ENCODE measurements at regions not wholly inside any gene's neighbourhood (a gene's known extent, or its start where the extent isn't known, plus 50 kb on each side); places are given as distances from the start of the nearest gene placed in this dataset.

- DNase-seq = peak; percentile 82
Observed at GRCh38 chr2:177314722-177315264, 50.3 kb upstream of the NFE2L2 start.

DNA sequence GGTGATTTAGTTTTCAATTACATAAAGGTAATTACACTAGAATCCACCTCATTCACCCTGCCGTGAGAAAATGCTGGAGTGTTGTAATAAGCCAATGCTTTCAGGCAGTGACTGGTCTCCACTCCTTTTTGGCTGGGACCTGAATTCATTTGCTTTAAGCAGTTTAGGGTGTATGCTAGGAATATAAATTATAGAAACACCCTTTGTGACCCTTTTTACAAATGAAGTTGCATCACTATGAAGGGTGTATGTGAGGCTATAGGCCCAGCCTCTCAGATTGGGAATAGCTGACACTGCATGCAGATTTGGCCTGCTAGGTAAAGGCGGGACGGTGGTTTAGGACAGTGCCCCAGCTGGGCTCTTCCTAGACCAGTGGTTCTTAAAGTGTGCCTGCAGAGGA lies 50.8 kb upstream of the NFE2L2 start:
- peak; percentile 48 for DNase-seq

DNA sequence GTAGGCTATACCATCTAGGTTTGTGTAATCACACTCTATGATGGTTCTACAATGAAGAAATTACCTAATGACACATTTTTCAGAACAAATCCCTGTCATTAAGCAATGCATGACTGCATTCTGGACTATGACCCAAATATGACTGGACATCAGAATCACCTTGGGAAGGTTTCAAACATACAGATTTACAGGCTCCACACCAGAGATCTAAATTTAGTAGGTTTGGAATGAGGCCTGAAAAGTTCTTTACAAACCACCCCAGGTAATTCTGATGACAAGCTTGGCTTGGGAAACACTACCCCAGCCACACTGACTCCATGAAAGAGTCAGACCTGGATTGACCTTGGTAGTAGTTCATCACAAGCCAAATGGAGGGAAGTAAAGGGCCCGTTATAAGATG lies 52.2 kb upstream of the NFE2L2 start:
- DNase-seq = no peak

DNA sequence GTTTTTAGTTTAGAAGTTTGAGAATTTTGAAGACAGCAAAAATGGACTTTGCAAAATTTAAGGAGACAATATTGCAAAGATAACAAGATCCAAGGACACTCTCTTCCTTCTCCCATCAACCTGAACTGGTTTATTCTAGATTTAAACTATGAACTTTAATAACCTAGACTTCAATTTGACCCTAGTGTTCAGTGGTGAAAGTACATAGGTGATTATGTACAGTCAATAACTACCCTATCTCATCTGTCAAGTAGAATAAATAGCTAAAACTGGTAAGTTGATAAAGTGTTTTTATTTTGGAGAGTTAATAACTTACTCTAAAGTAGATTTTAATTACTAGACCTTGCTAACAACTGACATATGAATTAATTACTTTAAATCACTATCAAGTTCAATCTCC lies 52.9 kb upstream of the NFE2L2 start:
- no peak for DNase-seq

- DNase-seq = no peak
Observed at GRCh38 chr2:177317857-177318256, 53.3 kb upstream of the NFE2L2 start.

DNA sequence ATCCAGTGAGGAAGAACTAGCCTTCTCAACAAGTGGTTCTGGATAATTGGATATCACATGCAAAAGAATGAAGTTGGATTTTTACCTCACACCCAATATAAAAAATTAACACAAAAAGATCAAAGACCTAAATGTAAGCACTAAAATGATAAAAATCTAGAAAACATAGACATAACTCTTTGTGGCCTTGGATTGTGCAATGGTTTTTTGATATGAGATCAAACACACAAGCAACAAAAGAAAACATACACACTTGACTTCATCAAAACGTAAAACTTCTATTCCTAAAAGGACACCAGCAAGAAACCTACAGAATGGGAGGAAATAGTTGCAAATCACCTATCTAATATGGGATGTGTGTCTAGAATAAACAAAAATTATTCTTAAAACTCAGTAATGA lies 54.1 kb upstream of the NFE2L2 start:
- DNase-seq = no peak

DNA sequence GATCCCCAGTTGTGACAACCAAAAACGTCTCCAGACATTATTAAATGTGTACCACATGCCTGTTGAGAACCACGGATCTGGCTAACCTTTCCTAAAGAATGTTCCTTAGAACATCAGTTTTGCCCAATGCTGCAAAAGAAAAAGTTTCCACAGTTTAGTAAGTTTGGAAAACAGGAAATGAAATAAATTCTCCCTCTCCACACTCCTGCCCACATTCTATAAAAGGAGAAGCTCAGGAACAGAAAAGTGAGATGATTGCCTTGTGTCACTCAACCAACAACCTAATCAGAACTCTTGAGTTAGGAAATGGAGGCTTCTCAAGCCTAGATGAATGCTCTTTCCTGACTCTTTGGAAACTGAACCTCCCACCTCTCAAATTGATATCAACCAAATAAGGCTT lies 56.1 kb upstream of the NFE2L2 start:
- no peak for DNase-seq

DNA sequence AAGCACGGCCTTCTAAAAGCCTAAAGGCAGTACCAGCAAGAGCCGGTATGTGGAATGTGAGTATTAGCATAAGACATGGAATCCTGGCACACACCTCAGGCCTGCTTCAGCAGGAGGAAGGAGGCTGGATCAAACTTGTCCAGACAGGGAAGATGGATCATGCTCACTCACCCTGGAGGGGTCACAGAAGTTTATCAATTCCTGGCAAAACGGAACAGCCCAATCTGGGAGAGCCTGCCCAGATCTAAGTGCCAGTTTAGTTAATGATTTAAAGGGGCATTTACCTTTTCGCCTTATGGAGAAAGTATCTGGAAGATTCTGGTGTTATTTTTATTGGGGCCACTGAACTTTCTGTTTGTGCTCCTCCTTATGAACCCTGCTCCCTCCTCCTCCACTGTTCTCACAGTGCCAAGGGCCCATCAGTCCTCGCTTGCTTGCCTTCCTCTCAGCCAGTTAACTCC lies 58.3 kb upstream of the NFE2L2 start:
- DNase-seq = no peak

- DNase-seq = no peak
Observed at GRCh38 chr2:177324797-177325196, 60.3 kb upstream of the NFE2L2 start.

DNA sequence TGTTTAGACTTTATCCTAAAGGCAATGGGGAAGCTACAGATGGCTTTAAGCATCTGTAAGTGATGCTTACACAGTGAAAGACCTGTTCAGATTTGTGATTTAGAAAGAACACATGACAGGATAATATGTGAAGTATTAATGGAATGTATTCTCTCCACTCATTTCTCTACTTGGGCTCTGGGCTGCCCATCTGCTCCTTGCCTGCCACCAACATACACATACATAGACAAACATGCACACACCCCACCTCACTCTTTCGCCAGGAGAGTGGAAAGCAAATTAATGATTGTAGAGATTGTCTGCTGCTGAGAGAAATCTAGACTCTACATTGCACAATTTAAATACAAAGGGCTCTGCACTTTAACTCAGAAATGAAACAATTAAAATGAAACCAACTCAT lies 61.0 kb upstream of the NFE2L2 start:
- DNase-seq = no peak

DNA sequence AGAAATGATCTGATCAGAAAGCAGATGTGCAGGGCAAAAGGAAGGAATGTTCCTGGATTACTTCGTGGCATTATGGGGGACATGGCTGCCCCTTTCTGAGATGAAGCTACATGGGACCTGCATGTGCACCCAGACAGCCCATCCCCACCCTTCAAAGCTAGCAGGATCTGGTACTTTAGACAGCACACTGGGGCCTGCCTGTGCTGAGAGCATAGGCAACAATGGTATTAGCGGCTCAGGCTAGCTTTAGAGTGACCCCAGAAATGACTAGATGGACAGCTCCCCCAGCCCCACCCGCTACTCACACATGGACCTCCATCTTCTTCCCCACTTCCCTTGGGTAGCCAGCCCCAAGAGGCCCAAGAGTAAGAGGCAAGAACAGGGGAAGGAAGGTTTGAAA lies 61.5 kb upstream of the NFE2L2 start:
- DNase-seq = no peak

DNA sequence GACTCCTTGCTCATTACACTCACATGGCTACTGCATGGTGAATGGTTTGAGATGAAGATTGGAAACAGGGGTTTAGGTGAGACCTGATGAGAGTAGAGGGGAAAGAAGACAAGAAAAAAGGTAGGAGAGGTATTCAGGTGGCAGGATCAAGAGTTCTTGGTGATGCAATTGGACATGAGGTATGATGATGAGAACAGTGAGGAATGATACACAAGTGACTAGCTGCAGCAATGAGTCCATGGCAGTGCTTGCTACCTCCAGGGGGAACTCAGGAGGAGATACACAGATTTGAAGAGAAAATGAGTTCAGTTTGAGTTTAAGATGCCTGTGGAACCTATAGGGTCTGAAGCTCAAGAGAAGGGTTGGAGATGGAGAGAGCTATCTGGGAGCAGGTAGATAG lies 62.1 kb upstream of the NFE2L2 start:
- DNase-seq = no peak

DNA sequence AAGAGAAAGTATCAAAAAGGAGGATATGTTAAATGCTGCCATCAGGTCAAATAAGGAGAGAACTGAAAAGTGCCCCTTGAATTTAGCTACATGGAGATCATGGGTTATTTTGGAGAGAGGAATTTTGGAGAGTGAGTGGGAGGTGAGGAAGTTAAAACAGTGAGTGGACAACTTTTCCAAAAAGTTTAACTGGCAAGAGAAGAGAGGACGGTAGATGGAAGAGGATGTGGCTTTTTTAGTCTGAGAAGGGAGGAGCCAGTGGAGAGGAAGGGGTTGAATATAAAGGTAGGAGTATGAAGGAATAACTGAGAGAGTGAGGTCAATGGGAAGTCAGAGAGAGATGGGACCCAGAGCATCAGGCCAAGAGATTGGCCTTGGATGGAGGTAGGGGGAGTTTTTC lies 62.5 kb upstream of the NFE2L2 start:
- no peak for DNase-seq

DNA sequence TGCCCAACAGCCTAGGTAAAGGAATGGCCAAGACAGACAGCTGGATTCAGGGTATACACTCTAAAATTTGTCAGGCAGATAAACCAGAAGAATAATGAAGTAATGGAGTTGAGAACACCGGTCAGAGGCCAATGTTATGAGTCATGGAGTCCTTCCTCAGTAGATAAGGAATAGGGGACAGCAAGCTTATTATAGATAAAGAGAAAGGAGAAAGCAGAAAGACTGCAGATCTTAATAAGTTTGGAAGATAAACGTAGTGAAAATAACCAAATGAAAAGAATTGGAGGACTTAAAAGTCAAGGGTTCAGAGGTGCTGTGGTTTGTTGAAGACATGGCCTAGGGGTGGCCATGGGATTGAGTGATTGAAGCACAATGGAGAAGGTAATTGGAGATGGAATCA lies 63.5 kb upstream of the NFE2L2 start:
- no peak for DNase-seq

GRCh38 chr2:177329064-177329463 lies 63.5 kb upstream of the AGPS start:
- no peak for DNase-seq

GRCh38 chr2:177331466-177331997 lies 61.0 kb upstream of the AGPS start:
- DNase-seq = no peak

DNA sequence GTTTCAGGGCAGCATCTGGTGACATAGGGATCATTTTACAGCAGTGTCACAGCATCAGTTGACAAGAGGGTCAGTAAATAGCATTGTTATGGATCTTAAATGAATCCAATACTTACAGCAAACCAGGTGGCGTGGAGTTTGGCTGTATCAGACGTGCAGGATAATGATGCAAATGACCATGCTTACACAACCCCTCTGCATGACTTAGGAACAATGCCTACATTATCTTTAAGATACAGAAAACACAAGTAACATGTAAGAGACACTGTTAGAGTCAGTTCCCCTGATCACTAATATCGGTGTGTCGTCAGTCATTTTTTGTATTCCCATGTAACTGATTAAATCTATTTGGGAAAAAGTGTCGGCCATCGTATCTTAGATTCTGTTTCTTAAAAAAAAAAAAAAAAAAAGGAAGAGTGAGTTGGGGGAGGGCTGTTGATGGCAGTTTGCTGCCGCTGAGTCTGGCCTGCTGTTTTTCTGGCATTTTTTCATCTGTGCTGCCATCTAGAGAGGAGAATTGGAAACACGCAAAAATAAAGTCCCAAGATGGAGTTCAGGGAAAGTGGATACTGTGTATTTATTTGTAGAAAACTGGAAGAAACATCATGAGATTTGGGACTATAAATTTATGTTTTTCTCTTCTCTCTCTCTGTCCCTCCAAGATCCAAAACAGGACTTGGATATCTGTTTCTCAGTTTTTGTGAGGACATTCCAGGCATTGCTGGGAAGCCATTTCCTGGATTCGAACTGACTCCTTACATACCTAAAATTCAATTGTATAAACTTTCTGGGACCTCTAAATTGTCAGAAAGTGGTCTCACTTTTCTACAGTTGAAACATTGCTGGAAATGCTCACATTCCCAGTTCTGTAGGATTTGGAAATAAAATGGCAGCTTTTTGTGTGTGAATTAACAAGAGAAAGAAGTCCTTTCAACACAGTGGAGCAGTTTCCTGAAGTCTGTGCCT lies 60.3 kb upstream of the AGPS start:
- peak; percentile 53 for DNase-seq

DNA sequence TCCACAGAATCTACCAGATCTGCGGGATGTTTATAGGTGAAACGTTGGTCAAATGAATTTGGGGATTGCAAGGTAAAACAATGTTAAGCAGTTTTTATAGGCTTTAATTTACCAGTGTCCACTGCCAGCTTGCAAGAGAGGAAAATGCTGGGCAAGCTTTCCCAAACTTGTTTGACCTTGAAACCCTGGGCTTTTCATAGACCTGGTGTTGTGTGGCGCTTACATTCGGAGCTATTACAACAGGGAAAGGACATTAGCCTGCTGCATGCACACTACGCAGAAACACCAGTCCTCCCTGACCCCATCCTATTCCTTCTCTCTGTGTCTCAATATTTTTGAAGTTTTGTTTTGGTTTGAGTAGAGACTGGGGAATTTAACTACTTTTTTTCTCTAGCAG lies 59.6 kb upstream of the AGPS start:
- DNase-seq = no peak

- peak; percentile 60 for DNase-seq
Observed at GRCh38 chr2:177334940-177335543, 57.5 kb upstream of the AGPS start.

DNA sequence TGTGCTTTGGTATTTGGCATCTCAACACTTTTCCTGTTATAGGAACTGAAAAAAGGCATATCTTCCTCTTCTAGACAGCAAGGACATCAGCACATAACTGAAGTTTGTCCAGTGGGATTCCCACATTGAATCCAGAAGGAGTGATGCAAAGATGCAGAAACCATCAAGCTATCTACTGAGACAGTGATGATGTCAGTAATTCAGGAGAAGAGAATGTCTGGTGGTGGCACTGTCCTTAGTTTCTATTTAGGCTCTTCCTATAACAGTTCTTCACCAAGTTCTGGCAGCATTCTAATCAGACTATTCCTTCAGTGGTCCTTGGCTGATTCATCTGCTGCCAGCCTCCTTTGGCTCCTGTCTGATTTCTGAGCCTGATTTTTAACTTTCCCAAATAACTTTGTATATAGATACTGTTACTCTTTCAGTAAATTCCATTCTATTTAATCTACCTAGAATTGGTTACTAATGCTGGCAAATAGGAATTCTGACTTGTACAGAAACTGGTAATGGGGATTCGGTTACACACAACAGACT lies 56.6 kb upstream of the AGPS start:
- DNase-seq = no peak

DNA sequence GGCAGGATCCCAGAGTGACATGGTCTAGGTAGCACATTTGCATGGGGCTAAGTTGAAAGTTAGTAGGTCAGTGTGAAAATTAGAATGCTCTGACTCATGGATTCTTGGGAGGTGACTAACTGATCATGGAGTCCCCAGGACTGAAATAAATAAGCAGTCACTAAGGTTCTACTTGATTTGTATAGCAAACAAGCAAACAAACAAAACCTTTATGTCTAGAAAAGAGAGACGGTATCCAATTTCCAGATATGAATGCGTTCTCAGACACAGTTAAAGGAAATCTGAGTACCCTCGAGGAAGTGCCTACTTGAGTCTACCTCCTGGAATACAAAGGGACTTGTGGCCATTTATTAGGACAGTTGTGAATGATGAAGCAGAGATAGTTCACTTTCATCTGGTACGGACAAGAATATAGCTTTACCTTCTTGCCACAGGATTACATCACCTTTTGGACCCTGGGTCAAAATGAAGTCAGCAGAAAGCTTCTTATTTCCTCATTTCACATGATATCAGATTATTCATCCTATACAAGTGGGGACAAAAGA lies 54.3 kb upstream of the AGPS start:
- DNase-seq = no peak

DNA sequence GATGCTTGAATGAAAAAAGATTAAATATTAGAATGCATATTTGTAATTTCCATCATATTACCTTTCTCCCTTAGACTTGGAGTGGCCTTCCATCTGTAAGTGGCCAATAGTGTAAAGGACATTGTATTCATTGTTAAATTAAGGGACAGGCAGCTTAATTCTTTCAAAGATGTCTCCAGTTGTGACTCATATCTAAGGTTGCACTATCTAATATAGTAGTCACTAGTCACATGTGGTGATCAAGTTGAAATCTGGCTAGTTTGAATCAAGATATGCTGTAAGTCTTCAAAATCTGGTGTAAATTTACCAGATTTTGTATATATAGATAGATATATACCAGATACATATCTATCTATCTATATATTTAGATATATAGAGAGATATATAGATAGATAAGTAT lies 52.4 kb upstream of the AGPS start:
- DNase-seq = no peak

GRCh38 chr2:177342736-177343135 lies 49.8 kb upstream of the AGPS start:
- no peak for DNase-seq

Measured in NCI-H146 (cell line).